Epidermal melanocyte (primary cell): ENCODE measurements at regions not wholly inside any gene's neighbourhood (a gene's known extent, or its start where the extent isn't known, plus 50 kb on each side); places are given as distances from the start of the nearest gene placed in this dataset.
"Not testable (repeated sequence)": the region's sequence is repeated elsewhere in the genome, so short reads cannot be mapped to it uniquely, and the experiment has no call there.

ENCODE experiments used
- DNase-seq: peaks from one replicate; pipeline ENCODE4 v3.0.0; 2011; ENCODE audit warnings: low spot score; ENCODE audit not compliant: insufficient read length

GRCh38 chr22:47304854-47305253 is 542.4 kb downstream of the TBC1D22A start:
- no peak for DNase-seq

GRCh38 chr22:47304191-47304831 is 541.9 kb downstream of the TBC1D22A start:
- DNase-seq = no peak

DNA sequence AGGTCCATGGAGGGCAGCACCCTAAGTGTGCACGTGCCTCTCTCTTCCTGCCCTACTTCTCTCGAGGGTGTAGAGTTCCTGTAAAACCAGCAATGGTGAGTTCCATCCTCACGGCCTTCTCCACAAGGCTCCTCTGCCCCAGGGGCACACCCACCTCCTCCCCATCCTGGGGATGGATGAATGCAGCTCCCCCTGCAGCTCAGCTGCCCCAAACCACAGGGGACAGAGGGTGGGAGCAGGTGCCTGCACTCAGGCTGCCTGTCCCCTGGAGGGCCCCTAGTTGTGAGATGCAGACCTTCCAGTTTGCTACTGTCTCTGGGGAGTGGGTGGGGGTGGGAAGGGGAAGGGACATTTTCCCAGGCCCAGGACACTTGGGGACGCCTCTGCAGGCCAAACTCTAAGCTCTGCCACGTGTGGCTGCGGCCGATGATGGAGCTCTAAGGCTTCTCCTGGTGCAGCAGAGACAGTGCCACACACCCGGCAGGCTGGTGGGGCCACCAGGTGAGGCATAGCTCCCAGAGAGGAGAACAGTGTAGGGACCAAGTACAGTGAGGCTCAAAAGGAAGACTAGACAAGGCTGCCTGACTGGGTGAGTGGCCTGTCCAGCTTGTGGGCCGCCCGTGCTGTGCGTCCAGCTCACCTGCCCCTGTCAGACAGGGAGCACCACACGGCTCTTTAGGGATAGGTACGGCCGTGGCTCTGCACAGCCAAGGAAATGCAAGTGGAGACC is 540.9 kb downstream of the TBC1D22A start:
- no peak for DNase-seq

GRCh38 chr22:47302587-47302986 is 540.1 kb downstream of the TBC1D22A start:
- not testable (repeated sequence) for DNase-seq

- no peak for DNase-seq
Measured at GRCh38 chr22:47301820-47302475, 539.5 kb downstream of the TBC1D22A start.

DNA sequence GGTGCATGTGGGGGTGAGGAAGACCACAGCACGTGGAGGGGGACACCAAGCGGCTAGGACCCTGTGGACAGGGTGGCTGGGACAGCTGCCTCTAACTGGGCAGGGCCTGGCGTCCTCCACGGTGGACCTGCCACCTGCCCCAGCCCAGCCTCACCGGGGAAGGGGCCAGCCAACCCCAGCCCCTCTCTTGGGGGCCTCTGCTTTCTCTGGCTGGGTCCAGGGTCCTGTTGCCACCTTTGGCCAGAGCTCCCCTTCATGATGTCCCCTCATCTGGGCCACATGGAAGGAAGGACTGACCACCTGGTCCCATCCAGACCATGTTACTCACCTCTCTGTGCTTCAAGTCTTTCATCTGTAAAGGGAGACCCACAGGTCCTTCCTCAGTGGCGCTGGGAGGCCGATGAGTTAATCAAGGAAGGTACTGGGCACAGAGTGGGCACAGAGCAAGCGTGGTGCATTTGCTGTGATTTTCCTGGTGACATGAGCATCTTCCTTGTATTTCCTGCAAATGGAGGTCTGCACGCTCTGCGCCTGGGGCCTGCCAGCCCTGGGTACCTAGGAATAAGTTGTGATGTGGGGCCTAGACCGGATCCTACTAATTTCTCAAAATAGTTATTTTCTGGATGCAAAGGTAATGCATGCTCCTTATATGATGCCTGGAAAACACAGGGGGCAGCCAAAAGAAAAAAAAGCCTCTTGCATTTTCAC is 538.4 kb downstream of the TBC1D22A start:
- no peak for DNase-seq

GRCh38 chr22:47299863-47300697 is 537.6 kb downstream of the TBC1D22A start:
- DNase-seq = no peak

GRCh38 chr22:47299211-47299862 is 536.9 kb downstream of the TBC1D22A start:
- no peak for DNase-seq

- DNase-seq = no peak
Measured at GRCh38 chr22:47298017-47298785, 535.8 kb downstream of the TBC1D22A start.

DNA sequence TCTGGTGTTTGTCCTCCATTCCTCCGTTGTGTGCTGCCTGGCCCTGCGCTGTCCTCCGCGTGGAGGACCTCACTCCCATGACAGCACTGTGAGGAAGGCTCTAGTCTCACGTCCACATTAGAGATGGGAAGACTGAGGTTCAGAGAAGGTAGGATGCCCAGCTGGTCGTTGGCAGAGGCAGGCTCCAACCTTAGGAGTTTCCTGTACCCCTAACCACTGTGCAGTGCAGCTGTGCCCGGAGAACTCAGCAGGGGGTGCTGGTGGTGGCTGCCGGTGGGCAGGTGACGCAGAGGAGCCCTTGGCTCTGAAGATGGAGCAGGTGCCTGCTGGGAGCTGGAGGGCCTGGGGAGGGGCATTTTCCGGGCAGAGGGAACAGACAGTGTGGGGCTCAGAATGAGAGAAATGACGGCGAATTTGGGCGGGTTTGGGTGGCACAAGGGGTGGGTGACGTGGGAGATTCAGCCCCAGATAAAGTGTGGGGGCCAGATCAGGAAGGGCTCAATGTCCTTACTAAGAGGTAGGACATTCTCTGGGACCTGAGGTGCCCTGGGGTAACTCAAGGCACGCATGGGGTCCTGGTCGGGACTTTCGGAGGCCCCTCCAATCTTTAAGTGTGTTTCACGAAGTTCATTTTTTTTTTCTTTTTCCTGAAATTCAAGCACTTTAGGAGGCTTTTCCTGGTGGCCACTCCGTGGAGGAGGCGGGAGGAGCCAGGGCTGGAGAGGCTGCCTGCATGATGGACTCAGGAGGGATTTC is 535.0 kb downstream of the TBC1D22A start:
- no peak for DNase-seq

- no peak for DNase-seq
Measured at GRCh38 chr22:47296405-47297260, 534.2 kb downstream of the TBC1D22A start.

DNA sequence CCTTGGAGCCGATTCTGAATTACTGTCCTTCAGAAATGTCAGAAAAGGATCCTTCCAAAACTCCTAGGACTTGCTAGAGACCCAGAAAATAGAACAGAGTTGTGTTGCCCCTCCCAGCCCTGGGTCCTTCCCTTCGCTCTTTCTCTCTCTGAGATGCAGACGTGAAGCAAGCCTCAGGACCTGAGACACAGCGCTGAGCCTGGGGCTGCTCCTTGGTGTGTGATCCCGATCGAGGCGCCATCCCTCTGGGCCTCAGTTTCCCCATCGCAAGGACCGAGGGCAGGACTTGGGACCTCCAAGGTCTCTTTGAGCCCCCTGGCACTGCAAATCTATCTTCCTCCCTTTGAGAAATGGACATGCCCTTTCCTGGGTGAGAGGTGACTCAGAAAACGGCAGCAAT is 533.5 kb downstream of the TBC1D22A start:
- DNase-seq = no peak

- no peak for DNase-seq
Measured at GRCh38 chr22:47295226-47295901, 532.9 kb downstream of the TBC1D22A start.

DNA sequence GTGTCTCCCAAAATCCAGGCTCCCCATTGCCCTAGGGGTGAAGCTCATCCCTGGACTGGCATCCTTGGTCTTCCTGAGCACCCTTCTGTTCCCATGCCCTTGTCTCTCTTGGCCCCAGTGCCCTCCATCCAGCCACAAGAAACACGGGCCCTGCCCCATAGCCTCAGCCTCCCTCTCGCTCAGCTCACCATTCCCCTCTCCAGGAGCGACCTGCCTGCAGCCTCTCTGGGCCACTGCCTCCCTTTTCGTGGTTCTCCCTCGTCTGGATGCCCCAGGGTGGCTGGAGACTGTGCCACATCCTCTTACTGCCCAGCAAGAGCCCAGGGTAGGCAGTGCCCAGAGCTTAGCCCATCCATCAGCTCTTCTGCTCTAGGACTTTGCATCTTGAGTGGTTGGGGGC is 532.1 kb downstream of the TBC1D22A start:
- DNase-seq = no peak

- DNase-seq = no peak
Measured at GRCh38 chr22:47294222-47294532, 531.7 kb downstream of the TBC1D22A start.

GRCh38 chr22:47293368-47294221 is 531.1 kb downstream of the TBC1D22A start:
- DNase-seq = no peak
